Activated CD4-positive, CD25-positive, alpha-beta regulatory T cell treated with anti-CD3 and anti-CD28 coated beads, Interleukin-2, amount 50 U/mL, for 16 hours (primary cell): ENCODE measurements at regions not wholly inside any gene's neighbourhood (a gene's known extent, or its start where the extent isn't known, plus 50 kb on each side); places are given as distances from the start of the nearest gene placed in this dataset.
"Not testable (repeated sequence)": the region's sequence is repeated elsewhere in the genome, so short reads cannot be mapped to it uniquely, and the experiment has no call there.

Experiments used
- DNase-seq: peaks from one replicate; pipeline ENCODE4 v3.0.0-alpha.2; 2020; ENCODE audit warnings: low read depth, low spot score

GRCh38 chr2:220336771-220337170 lies 709.3 kb downstream of the SLC4A3 start:
- no peak for DNase-seq

GRCh38 chr2:220337611-220338440 lies 710.4 kb downstream of the SLC4A3 start:
- no peak for DNase-seq

- no peak for DNase-seq
These were observed 713.6 kb downstream of the SLC4A3 start for GRCh38 chr2:220341014-220341413.

GRCh38 chr2:220346919-220347318 lies 719.5 kb downstream of the SLC4A3 start:
- DNase-seq, result no peak

GRCh38 chr2:220347626-220348025 lies 720.2 kb downstream of the SLC4A3 start:
- no peak for DNase-seq

- DNase-seq, result no peak
These were observed 720.8 kb downstream of the SLC4A3 start for GRCh38 chr2:220348206-220348605.

GRCh38 chr2:220353897-220354296 lies 726.5 kb downstream of the SLC4A3 start:
- DNase-seq, result no peak

GRCh38 chr2:220356076-220356475 lies 728.6 kb downstream of the SLC4A3 start:
- DNase-seq, result no peak

GRCh38 chr2:220365023-220365422 lies 737.6 kb downstream of the SLC4A3 start:
- no peak for DNase-seq

GRCh38 chr2:220366765-220367164 lies 739.3 kb downstream of the SLC4A3 start:
- DNase-seq, result no peak

GRCh38 chr2:220370764-220371163 lies 743.3 kb downstream of the SLC4A3 start:
- DNase-seq, result no peak

- no peak for DNase-seq
These were observed 743.8 kb downstream of the SLC4A3 start for GRCh38 chr2:220371211-220371610.

- no peak for DNase-seq
These were observed 746.4 kb downstream of the SLC4A3 start for GRCh38 chr2:220373878-220374277.

GRCh38 chr2:220374282-220374681 lies 746.9 kb downstream of the SLC4A3 start:
- DNase-seq, result no peak

- no peak for DNase-seq
These were observed 750.2 kb downstream of the SLC4A3 start for GRCh38 chr2:220377482-220378155.

GRCh38 chr2:220387758-220388157 lies 760.3 kb downstream of the SLC4A3 start:
- not testable (repeated sequence) for DNase-seq

- no peak for DNase-seq
These were observed 766.3 kb downstream of the SLC4A3 start for GRCh38 chr2:220393711-220394110.

GRCh38 chr2:220394433-220394832 lies 767.0 kb downstream of the SLC4A3 start:
- no peak for DNase-seq

GRCh38 chr2:220396287-220396686 lies 768.9 kb downstream of the SLC4A3 start:
- no peak for DNase-seq

- DNase-seq, result no peak
These were observed 782.9 kb downstream of the SLC4A3 start for GRCh38 chr2:220410296-220410695.

GRCh38 chr2:220417503-220417902 lies 790.1 kb downstream of the SLC4A3 start:
- DNase-seq, result no peak

GRCh38 chr2:220419647-220420046 lies 792.2 kb downstream of the SLC4A3 start:
- DNase-seq, result no peak

GRCh38 chr2:220420820-220421219 lies 793.4 kb downstream of the SLC4A3 start:
- no peak for DNase-seq
